Left kidney (tissue), 1 donor: ENCODE measurements at regions not wholly inside any gene's neighbourhood (a gene's known extent, or its start where the extent isn't known, plus 50 kb on each side); places are given as distances from the start of the nearest gene placed in this dataset.

Experiments used
- DNase-seq: peaks from one replicate; pipeline ENCODE4 v3.0.0-alpha.2; 2013

- DNase-seq, result no peak
Observed at GRCh38 chr3:43867436-43868072, 176.8 kb downstream of the ABHD5 start.

- DNase-seq, result no peak
Observed at GRCh38 chr3:43869491-43869890, 178.8 kb downstream of the ABHD5 start.

GRCh38 chr3:43870120-43870519 lies 179.4 kb downstream of the ABHD5 start:
- DNase-seq, result no peak

GRCh38 chr3:43870844-43871626 lies 180.3 kb downstream of the ABHD5 start:
- DNase-seq, result no peak

GRCh38 chr3:43871627-43872245 lies 181.0 kb downstream of the ABHD5 start:
- DNase-seq, result no peak

GRCh38 chr3:43872301-43872700 lies 181.6 kb downstream of the ABHD5 start:
- no peak for DNase-seq

- no peak for DNase-seq
Observed at GRCh38 chr3:43872901-43873300, 182.2 kb downstream of the ABHD5 start.

GRCh38 chr3:43873723-43874122 lies 183.0 kb downstream of the ABHD5 start:
- no peak for DNase-seq

- DNase-seq, result no peak
Observed at GRCh38 chr3:43874290-43874689, 183.6 kb downstream of the ABHD5 start.

- DNase-seq, result no peak
Observed at GRCh38 chr3:43874731-43875130, 184.0 kb downstream of the ABHD5 start.

- DNase-seq, result no peak
Observed at GRCh38 chr3:43876648-43877047, 185.9 kb downstream of the ABHD5 start.

GRCh38 chr3:43879166-43879565 lies 188.4 kb downstream of the ABHD5 start:
- DNase-seq, result no peak

- DNase-seq, result no peak
Observed at GRCh38 chr3:43882976-43883680, 192.4 kb downstream of the ABHD5 start.

GRCh38 chr3:43883729-43884396 lies 193.1 kb downstream of the ABHD5 start:
- no peak for DNase-seq

- no peak for DNase-seq
Observed at GRCh38 chr3:43884581-43884980, 193.8 kb downstream of the ABHD5 start.

GRCh38 chr3:43885908-43886618 lies 195.3 kb downstream of the ABHD5 start:
- DNase-seq, result no peak

- peak; percentile 13 for DNase-seq
Observed at GRCh38 chr3:43892061-43892460, 201.3 kb downstream of the ABHD5 start.

GRCh38 chr3:43892526-43892925 lies 201.8 kb downstream of the ABHD5 start:
- peak; percentile 47 for DNase-seq

- DNase-seq, result peak; percentile 10
Observed at GRCh38 chr3:43893727-43894126, 203.0 kb downstream of the ABHD5 start.

- DNase-seq, result peak; percentile 84
Observed at GRCh38 chr3:43894176-43895049, 203.7 kb downstream of the ABHD5 start.
